Tibial nerve (tissue), 4 donors: ENCODE measurements at regions not wholly inside any gene's neighbourhood (a gene's known extent, or its start where the extent isn't known, plus 50 kb on each side); places are given as distances from the start of the nearest gene placed in this dataset.

Experiments
- EP300 ChIP-seq, 2 donors: sonication (generic); formaldehyde crosslinking; IDR thresholded peaks; one replicate each; pipeline ENCODE4 v1.6.1; 2017; ENCODE audit warnings: antibody characterized with exemption in 2 of 2, mild to moderate bottlenecking in 1 of 2
- POLR2A ChIP-seq, 2 donors: fragments of 450-650 bp; IDR thresholded peaks; one replicate each; pipeline ENCODE4 v1.6.1; 2017; ENCODE audit warnings: antibody characterized with exemption in 2 of 2, mild to moderate bottlenecking in 2 of 2, moderate library complexity in 2 of 2
- TF ChIP-seq, protein P1 (sequence below), 5 experiments: fragments of 200-600 bp in 3 of 5; fragments of 450-650 bp in 2 of 5; sonication (generic) in 3 of 5; IDR thresholded peaks; one replicate each; pipeline ENCODE4 v1.5.1; 2016 to 2019; ENCODE audit warnings: antibody characterized with exemption in 5 of 5, mild to moderate bottlenecking in 3 of 5, moderate library complexity in 2 of 5

DNA sequence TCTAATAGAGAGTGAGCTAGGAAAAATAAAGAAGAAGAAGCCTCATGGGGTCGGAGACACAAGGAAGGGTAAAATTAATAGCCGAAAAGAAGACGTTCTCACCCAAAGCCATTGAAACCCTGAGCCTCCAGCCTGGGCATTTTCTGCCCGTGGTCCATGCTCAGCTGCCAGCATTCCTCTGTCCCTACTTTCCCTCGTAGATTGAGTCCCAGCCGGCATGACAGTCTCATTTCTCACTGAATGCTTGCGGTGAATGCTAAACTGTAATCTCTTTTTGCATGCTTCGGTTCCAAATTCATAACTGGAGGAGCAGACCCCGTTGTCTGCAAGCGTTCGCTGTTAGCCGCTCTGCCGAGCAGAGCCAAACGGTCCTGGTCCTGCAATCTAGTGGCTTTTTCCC is 54.0 kb upstream of the COX10 start:
- TF ChIP-seq, protein P1, sequence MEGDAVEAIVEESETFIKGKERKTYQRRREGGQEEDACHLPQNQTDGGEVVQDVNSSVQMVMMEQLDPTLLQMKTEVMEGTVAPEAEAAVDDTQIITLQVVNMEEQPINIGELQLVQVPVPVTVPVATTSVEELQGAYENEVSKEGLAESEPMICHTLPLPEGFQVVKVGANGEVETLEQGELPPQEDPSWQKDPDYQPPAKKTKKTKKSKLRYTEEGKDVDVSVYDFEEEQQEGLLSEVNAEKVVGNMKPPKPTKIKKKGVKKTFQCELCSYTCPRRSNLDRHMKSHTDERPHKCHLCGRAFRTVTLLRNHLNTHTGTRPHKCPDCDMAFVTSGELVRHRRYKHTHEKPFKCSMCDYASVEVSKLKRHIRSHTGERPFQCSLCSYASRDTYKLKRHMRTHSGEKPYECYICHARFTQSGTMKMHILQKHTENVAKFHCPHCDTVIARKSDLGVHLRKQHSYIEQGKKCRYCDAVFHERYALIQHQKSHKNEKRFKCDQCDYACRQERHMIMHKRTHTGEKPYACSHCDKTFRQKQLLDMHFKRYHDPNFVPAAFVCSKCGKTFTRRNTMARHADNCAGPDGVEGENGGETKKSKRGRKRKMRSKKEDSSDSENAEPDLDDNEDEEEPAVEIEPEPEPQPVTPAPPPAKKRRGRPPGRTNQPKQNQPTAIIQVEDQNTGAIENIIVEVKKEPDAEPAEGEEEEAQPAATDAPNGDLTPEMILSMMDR (IDR thresholded peaks at IDR 0.05), result no peak
- TF ChIP-seq POLR2A (IDR thresholded peaks at IDR 0.05), result no peak
- no peak for TF ChIP-seq EP300 (IDR thresholded peaks at IDR 0.05)
